ENCODE measurements at regions not wholly inside any gene's neighbourhood (a gene's known extent, or its start where the extent isn't known, plus 50 kb on each side); places are given as distances from the start of the nearest gene placed in this dataset.

- DNase-seq (ENCODE audit: low read depth) = no peak
- TF ChIP-seq, protein P1, sequence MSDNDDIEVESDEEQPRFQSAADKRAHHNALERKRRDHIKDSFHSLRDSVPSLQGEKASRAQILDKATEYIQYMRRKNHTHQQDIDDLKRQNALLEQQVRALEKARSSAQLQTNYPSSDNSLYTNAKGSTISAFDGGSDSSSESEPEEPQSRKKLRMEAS (IDR thresholded peaks at IDR 0.05; ENCODE audit: low read depth, low read length) = no peak
- no peak for TF ChIP-seq POLR2A (IDR thresholded peaks at IDR 0.05; ENCODE audit: extremely low read depth, insufficient read length)
- H3K4me3 ChIP-seq (ENCODE audit: low read depth, low read length) = no peak overlapping the region
These were observed 284.7 kb upstream of the ZC3H15 start for GRCh38 chr2:186201371-186201770.

DNA sequence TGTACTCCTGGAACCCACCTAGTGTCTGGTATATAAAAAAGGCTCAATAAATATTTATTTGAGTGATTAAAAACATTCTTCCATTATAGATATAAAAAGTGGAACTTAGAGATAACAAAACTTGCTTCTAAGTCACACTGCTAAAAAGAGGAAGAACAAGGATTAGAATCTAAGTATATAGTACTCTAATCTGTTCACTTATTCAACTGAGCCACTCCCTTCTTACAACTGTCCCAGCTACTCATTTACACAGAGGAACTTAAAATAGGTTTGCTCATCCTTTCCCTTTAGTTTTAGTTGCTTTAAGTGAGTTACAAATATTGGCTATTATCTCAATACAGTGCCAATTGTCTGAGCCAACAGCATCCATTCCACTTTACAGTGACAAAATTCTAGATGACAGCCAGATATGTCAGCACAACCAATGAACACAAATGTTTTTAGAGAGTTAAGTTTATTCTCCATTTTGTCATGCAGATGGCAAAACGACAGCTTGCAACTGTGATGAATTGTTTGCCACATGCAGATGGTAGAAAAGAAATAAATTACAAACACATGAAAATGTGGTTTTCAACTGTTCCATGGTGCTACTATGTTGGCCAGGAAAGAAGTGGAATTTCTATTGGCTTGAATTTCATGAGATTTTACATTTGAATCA is 280.7 kb upstream of the ZC3H15 start:
- TF ChIP-seq, protein P1 (IDR thresholded peaks at IDR 0.05; ENCODE audit: low read depth, low read length) = no peak
- no peak for TF ChIP-seq MYC (IDR thresholded peaks at IDR 0.05; ENCODE audit: low read depth, low read length)
- TF ChIP-seq, protein P2, sequence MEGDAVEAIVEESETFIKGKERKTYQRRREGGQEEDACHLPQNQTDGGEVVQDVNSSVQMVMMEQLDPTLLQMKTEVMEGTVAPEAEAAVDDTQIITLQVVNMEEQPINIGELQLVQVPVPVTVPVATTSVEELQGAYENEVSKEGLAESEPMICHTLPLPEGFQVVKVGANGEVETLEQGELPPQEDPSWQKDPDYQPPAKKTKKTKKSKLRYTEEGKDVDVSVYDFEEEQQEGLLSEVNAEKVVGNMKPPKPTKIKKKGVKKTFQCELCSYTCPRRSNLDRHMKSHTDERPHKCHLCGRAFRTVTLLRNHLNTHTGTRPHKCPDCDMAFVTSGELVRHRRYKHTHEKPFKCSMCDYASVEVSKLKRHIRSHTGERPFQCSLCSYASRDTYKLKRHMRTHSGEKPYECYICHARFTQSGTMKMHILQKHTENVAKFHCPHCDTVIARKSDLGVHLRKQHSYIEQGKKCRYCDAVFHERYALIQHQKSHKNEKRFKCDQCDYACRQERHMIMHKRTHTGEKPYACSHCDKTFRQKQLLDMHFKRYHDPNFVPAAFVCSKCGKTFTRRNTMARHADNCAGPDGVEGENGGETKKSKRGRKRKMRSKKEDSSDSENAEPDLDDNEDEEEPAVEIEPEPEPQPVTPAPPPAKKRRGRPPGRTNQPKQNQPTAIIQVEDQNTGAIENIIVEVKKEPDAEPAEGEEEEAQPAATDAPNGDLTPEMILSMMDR (IDR thresholded peaks at IDR 0.05; ENCODE audit: low read depth, low read length) = no peak
- no peak for TF ChIP-seq POLR2A (IDR thresholded peaks at IDR 0.05; ENCODE audit: extremely low read depth, insufficient read length)
- no peak overlapping the region for H3K4me3 ChIP-seq (ENCODE audit: low read depth, low read length)
- DNase-seq (ENCODE audit: low read depth) = no peak

DNA sequence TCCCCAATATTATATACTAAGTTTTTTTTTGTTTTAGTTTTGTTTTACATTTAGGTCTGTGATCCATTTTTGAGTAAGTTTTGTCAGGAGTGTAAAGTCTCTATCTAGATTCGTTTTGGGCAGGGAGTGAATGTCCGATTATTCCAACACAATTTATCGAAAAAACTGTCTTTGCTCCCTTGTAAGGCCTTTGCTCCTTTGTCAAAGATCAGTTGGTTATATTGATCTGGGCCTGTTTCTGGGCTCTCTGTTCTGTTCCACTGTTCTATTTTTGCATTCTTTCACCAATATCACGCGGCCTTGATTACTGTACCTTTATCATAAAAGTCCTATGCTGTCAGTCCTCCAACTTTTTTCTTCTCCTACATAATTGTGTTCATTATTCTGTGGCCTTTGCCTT is 276.5 kb upstream of the ZC3H15 start:
- TF ChIP-seq POLR2A (IDR thresholded peaks at IDR 0.05; ENCODE audit: extremely low read depth, insufficient read length) (no peak), MYC (IDR thresholded peaks at IDR 0.05; ENCODE audit: low read depth, low read length) (no peak)
- TF ChIP-seq, protein P2 (IDR thresholded peaks at IDR 0.05; ENCODE audit: low read depth, low read length) = no peak
- TF ChIP-seq, protein P1 (IDR thresholded peaks at IDR 0.05; ENCODE audit: low read depth, low read length) = no peak
- no peak overlapping the region for H3K4me3 ChIP-seq (ENCODE audit: low read depth, low read length)
- DNase-seq (ENCODE audit: low read depth) = no peak

DNA sequence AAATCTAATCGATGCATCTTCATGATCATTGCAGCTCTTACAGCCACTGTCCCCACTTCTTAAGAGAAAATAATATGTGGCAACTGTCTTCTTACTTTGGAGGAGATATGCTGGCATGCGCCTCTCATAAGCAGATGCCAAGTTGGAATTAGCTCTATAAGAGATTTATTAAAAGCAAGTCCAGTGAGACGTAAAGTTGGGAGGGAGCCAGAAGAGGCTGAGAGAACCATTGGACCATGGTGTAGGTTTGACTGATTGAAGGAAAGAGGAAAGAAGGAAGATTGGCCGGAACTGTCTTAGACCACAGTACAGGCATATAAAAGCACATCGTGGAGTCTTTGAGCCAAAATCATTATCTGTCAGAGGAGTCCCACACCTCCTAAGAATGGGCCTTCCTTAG is 265.7 kb upstream of the ZC3H15 start:
- TF ChIP-seq MYC (IDR thresholded peaks at IDR 0.05; ENCODE audit: low read depth, low read length) = no peak
- no peak for TF ChIP-seq POLR2A (IDR thresholded peaks at IDR 0.05; ENCODE audit: extremely low read depth, insufficient read length)
- no peak overlapping the region for H3K4me3 ChIP-seq (ENCODE audit: low read depth, low read length)

GRCh38 chr2:186229265-186229664 is 256.8 kb upstream of the ZC3H15 start:
- TF ChIP-seq, protein P2 (IDR thresholded peaks at IDR 0.05; ENCODE audit: low read depth, low read length) = no peak

More for the DNA sequence above, 265.7 kb upstream of the ZC3H15 start:
- no peak for DNase-seq (ENCODE audit: low read depth)

GRCh38 chr2:186241874-186242273 is 244.2 kb upstream of the ZC3H15 start:
- no peak overlapping the region for H3K4me3 ChIP-seq (ENCODE audit: low read depth, low read length)
- no peak for TF ChIP-seq POLR2A (IDR thresholded peaks at IDR 0.05; ENCODE audit: extremely low read depth, insufficient read length)
- TF ChIP-seq, protein P2 (IDR thresholded peaks at IDR 0.05; ENCODE audit: low read depth, low read length) = no peak
- TF ChIP-seq, protein P1 (IDR thresholded peaks at IDR 0.05; ENCODE audit: low read depth, low read length) = no peak
- no peak for DNase-seq (ENCODE audit: low read depth)

More at GRCh38 chr2:186229265-186229664, 256.8 kb upstream of the ZC3H15 start:
- H3K4me3 ChIP-seq (ENCODE audit: low read depth, low read length) = no peak overlapping the region
- DNase-seq (ENCODE audit: low read depth) = no peak

DNA sequence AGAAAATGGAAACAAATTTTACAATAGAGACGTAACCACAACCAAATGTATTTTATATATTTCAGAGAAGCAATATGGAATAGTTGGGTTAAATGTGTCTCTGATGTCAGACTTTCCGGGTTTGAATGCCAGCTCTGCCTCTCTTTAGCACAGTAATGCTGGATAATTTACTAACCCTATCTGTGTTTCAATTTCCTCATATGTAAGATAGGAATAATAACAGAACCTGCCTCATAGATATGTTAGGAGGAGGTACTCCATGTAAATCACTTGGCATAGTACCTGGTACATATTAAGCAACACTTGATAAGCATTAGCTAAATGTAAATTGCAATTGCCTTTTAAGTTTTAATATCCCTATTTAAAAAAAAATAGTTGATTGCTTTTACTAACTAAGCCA is 231.3 kb upstream of the ZC3H15 start:
- DNase-seq (ENCODE audit: low read depth) = no peak
- no peak for TF ChIP-seq POLR2A (IDR thresholded peaks at IDR 0.05; ENCODE audit: extremely low read depth, insufficient read length)
- TF ChIP-seq, protein P1 (IDR thresholded peaks at IDR 0.05; ENCODE audit: low read depth, low read length) = no peak
- TF ChIP-seq MYC (IDR thresholded peaks at IDR 0.05; ENCODE audit: low read depth, low read length) = no peak
- TF ChIP-seq, protein P2 (IDR thresholded peaks at IDR 0.05; ENCODE audit: low read depth, low read length) = no peak
- H3K4me3 ChIP-seq (ENCODE audit: low read depth, low read length) = no peak overlapping the region
